ENCODE measurements at regions not wholly inside any gene's neighbourhood (a gene's known extent, or its start where the extent isn't known, plus 50 kb on each side); places are given as distances from the start of the nearest gene placed in this dataset.
"Not testable (repeated sequence)": the region's sequence is repeated elsewhere in the genome, so short reads cannot be mapped to it uniquely, and the experiment has no call there.

DNA sequence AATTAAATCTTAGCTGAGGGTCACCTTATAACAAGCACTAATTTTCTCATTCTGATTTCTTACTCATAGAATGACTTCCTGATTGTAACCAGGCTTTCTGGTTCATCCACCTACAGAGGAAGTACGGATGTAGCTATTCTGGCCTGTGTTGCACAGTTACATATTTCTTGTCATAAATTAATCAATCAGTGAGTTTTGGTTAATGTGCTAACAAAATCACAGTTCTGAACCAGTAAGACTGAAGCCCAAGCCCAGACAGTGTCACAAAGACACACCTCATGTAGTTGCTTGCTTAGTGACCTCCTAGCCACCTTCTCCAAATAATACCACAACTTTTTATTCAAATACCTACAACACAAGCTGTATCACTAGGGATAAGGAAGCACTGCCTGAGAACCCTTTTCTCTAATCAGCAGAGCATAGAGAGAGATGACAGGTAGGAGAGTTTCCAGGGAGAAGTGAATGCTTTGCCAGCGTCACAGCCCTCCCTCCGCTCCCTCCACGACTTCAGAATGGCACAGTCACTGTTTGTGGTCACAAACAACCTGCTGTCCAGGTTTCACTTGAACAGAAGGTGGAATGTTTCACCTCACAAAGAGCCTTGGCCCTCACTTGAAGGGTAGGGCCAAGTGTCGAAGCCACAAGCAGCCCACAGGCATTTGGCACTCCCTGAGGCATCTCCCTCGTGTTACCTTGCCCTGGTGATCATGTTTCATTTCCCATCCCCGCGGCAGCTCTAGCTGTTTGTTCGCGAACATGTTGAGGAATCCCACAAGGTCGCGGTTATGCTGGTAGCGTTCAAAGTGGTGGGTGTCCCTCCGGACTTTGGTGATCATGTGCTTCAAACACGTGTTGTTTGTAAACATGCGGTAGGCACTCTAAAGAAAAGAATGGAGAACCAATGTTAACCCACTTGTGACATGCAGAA lies 120.8 kb upstream of the STK17B start:
- Mint-ChIP-seq H3K9me3 (no peaks in the 10 kb centered on the region), H3K4me3 (peak overlapping the region; percentile 50), H3K27ac (peak overlapping the region; percentile 99), H3K36me3 (peaks cover 9% of the 10 kb centered on the region), H3K27me3 (no peaks in the 10 kb centered on the region), H3K4me1 (ENCODE audit: unreplicated experiment) (peaks cover 8% of the 10 kb centered on the region)
- no peak for DNase-seq (ENCODE audit: extremely low spot score, unreplicated experiment)
- TF ChIP-seq, protein P1, sequence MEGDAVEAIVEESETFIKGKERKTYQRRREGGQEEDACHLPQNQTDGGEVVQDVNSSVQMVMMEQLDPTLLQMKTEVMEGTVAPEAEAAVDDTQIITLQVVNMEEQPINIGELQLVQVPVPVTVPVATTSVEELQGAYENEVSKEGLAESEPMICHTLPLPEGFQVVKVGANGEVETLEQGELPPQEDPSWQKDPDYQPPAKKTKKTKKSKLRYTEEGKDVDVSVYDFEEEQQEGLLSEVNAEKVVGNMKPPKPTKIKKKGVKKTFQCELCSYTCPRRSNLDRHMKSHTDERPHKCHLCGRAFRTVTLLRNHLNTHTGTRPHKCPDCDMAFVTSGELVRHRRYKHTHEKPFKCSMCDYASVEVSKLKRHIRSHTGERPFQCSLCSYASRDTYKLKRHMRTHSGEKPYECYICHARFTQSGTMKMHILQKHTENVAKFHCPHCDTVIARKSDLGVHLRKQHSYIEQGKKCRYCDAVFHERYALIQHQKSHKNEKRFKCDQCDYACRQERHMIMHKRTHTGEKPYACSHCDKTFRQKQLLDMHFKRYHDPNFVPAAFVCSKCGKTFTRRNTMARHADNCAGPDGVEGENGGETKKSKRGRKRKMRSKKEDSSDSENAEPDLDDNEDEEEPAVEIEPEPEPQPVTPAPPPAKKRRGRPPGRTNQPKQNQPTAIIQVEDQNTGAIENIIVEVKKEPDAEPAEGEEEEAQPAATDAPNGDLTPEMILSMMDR (conservative IDR thresholded peaks at IDR 0.05), result no peak

DNA sequence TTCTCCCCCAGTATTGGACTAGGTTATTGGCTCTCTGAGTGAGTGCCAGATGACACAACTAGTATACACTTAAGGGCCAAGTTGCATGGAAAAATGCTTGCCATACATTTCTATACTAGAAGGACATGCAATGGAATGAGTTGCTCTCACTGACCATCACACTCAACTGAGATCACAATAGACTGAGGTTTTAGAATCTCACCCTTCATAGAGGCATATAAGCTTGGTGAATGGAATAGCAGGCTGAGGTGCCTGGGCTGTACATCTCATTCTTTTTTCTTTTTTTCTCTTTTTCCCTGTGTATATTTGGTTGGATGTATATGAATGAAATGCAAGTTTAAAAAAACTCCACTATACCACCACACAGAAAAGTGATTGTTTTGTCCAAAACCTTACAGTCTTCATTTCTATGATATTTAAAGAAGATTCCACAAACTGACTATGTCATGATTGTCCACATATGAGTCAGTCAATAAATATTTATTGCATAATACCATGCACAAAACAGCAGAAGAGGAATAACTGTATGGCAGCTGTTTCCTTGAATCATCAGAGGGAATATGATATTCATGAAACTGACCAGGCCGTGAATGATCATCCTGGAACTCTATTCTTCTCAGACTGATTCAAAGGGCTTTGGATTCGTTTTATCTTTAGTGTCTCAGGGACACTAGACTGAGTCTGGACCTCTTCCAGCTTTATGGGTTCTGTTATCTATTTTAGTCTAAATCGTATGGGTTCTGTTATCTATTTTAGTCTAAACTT lies 122.6 kb upstream of the STK17B start:
- DNase-seq (ENCODE audit: extremely low spot score, unreplicated experiment), result no peak
- TF ChIP-seq, protein P1 (conservative IDR thresholded peaks at IDR 0.05), result no peak
- Mint-ChIP-seq H3K27me3 (no peaks in the 10 kb centered on the region), H3K9me3 (no peaks in the 10 kb centered on the region), H3K4me1 (ENCODE audit: unreplicated experiment) (peaks cover 8% of the 10 kb centered on the region), H3K27ac (peak overlapping the region; percentile 68), H3K36me3 (peaks cover 9% of the 10 kb centered on the region), H3K4me3 (no peak overlapping the region)

DNA sequence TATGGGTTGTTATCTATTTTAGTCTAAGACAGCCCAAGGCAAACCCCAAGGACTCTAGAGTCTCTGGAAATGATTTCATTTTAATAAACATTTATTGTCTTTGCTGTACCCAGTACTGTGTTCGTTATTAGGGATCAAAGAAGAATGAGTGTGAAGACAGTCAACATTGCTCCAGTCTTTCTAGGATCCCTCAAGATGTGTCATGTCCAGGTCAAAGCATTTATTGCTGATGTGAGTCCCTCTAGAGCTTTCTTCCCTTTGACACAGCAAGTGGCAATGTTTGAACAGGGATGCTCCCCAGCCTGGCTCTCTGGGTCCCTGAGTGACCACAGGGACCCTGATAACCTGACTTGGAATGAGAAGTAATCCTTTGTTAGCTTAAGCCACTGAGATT lies 123.1 kb upstream of the STK17B start:
- no peak overlapping the region for H3K27ac Mint-ChIP-seq
- no peaks in the 10 kb centered on the region for H3K27me3 Mint-ChIP-seq
- no peak overlapping the region for H3K4me3 Mint-ChIP-seq
- H3K4me1 Mint-ChIP-seq (ENCODE audit: unreplicated experiment), result peaks cover 8% of the 10 kb centered on the region
- H3K9me3 Mint-ChIP-seq, result no peaks in the 10 kb centered on the region
- peaks cover 9% of the 10 kb centered on the region for H3K36me3 Mint-ChIP-seq
- TF ChIP-seq, protein P1 (conservative IDR thresholded peaks at IDR 0.05), result no peak
- DNase-seq (ENCODE audit: extremely low spot score, unreplicated experiment), result no peak

DNA sequence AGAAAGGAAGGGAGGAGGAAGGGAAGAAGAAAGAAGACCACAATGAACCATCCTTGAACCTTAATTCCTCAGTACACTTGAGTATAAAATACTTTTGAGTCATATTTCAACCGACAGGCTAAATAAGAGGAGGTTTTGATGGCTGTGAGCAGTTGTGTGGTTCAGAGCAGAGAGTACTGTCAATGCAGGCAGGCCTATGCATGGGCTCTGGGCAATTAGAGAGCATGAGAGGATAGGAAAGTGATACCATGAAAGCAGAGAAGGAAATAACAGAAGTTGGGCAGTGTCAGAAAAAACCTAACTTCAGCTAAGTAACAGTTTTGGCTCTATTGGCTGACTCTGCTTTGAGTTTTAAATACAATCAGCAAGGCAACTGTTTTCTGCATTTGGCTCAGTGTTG lies 123.6 kb upstream of the STK17B start:
- TF ChIP-seq, protein P1 (conservative IDR thresholded peaks at IDR 0.05), result no peak
- no peaks in the 10 kb centered on the region for H3K9me3 Mint-ChIP-seq
- H3K4me1 Mint-ChIP-seq (ENCODE audit: unreplicated experiment), result peaks cover 8% of the 10 kb centered on the region
- DNase-seq (ENCODE audit: extremely low spot score, unreplicated experiment), result no peak
- no peak overlapping the region for H3K27ac Mint-ChIP-seq
- peaks cover 9% of the 10 kb centered on the region for H3K36me3 Mint-ChIP-seq
- no peak overlapping the region for H3K4me3 Mint-ChIP-seq
- H3K27me3 Mint-ChIP-seq, result no peaks in the 10 kb centered on the region

DNA sequence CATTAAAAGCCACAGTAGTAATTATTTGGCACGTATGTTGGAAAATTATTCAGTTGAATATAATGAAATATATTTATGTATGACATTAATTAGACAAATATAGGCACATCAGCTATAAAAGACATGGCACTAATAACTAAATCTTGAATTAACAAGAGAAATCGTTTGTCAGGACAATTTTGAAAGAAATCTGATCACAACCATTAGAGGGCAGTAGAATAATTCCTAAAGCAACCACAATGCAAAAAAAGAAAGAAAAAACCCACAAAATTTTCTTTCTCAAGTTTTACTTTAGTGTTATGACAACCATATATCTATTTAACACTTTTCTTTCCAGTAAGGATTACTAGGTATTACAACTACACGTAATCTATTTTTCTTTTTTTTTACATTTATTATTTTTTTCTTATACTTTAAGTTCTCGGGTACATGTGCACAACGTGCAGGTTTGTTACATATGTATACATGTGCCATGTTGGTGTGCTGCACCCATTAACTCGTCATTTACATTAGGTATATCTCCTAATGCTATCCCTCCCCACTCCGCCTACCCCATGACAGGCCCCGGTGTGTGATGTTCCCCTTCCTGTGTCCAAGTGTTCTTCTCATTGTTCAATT lies 126.8 kb upstream of the STK17B start:
- H3K4me3 Mint-ChIP-seq; H3K4me1 Mint-ChIP-seq (ENCODE audit: unreplicated experiment); DNase-seq (ENCODE audit: extremely low spot score, unreplicated experiment); H3K9me3 Mint-ChIP-seq; H3K27me3 Mint-ChIP-seq; H3K27ac Mint-ChIP-seq; H3K36me3 Mint-ChIP-seq: not testable (repeated sequence)
- TF ChIP-seq, protein P1 (conservative IDR thresholded peaks at IDR 0.05), result peak; percentile 81

Data from type B pancreatic cell (in vitro differentiated cells).